Breast epithelium (tissue), 3 donors: ENCODE measurements at regions not wholly inside any gene's neighbourhood (a gene's known extent, or its start where the extent isn't known, plus 50 kb on each side); places are given as distances from the start of the nearest gene placed in this dataset.

Experiments used
- CTCF ChIP-seq, 3 donors: fragments of 450-650 bp; IDR thresholded peaks; one replicate each; pipeline ENCODE4 v1.5.1; 2016 to 2017; ENCODE audit warnings: antibody characterized with exemption in 3 of 3, mild to moderate bottlenecking in 3 of 3, moderate library complexity in 3 of 3
- POLR2A ChIP-seq: fragments of 450-650 bp; IDR thresholded peaks from one replicate; pipeline ENCODE4 v1.6.1; 2016; ENCODE audit warnings: antibody characterized with exemption, mild to moderate bottlenecking, moderate library complexity
- POLR2AphosphoS5 ChIP-seq, 3 donors: sonication (generic); formaldehyde crosslinking; IDR thresholded peaks; one replicate each; pipeline ENCODE4 v1.6.1; 2017; ENCODE audit warnings: antibody characterized with exemption in 3 of 3

- TF ChIP-seq CTCF (IDR thresholded peaks at IDR 0.05) = no peak
- no peak for TF ChIP-seq POLR2A
- TF ChIP-seq POLR2AphosphoS5 (IDR thresholded peaks at IDR 0.05) = no peak
Measured at GRCh38 chr14:37731094-37731493, 135.7 kb downstream of the TTC6 start.
